Stimulated activated naive B cell treated with anti-CD40 and anti-IgM and Interleukin-4, amounts not matched to agents 10 μg/mL and 1 μg/mL and 100 μg/mL, for 72 hours (primary cell): ENCODE measurements at regions not wholly inside any gene's neighbourhood (a gene's known extent, or its start where the extent isn't known, plus 50 kb on each side); places are given as distances from the start of the nearest gene placed in this dataset.

Experiments used
- ATAC-seq, 2 donors: fragments of 150-1000 bp; cut with Tn5 transposase; replicated peaks; 2 replicates each; pipeline ENCODE4 v1.10.0; 2021; ENCODE audit warnings: moderate library complexity in 1 of 2
- DNase-seq: peaks from one replicate; pipeline ENCODE4 v3.0.0; 2021
- H3K27ac Mint-ChIP-seq: one replicate; pipeline ENCODE4 v1.8.0; 2022; ENCODE audit warnings: mild to moderate bottlenecking, mixed read lengths
- H3K27me3 Mint-ChIP-seq, 2 donors: one replicate each; pipeline ENCODE4 v1.8.0; 2022; ENCODE audit warnings: mixed read lengths in 2 of 2
- H3K36me3 Mint-ChIP-seq, 2 donors: one replicate each; pipeline ENCODE4 v1.8.0; 2022; ENCODE audit warnings: mixed read lengths in 2 of 2, mild to moderate bottlenecking in 1 of 2
- H3K4me1 Mint-ChIP-seq, 2 donors: one replicate each; pipeline ENCODE4 v1.8.0; 2022; ENCODE audit warnings: mixed read lengths in 2 of 2, mild to moderate bottlenecking in 1 of 2
- H3K4me3 Mint-ChIP-seq, 2 donors: one replicate each; pipeline ENCODE4 v1.8.0; 2022; ENCODE audit warnings: mild to moderate bottlenecking in 2 of 2, mixed read lengths in 2 of 2, moderate library complexity in 1 of 2
- H3K9me3 Mint-ChIP-seq, 2 donors: one replicate each; pipeline ENCODE4 v1.8.0; 2022; ENCODE audit warnings: mixed read lengths in 2 of 2, mild to moderate bottlenecking in 1 of 2

- H3K4me1 Mint-ChIP-seq: no peaks in the 10 kb centered on the region
- DNase-seq (peak; percentile 2), ATAC-seq (peak; percentile 76 to 77)
Measured at GRCh38 chr18:71707985-71708500, 836.1 kb downstream of the CBLN2 start.

GRCh38 chr18:71707400-71707799 is 836.7 kb downstream of the CBLN2 start:
- H3K9me3 Mint-ChIP-seq: peaks cover 3% of the 10 kb centered on the region in 2 donors
- no peak overlapping the region for H3K27ac Mint-ChIP-seq
- ATAC-seq: peak; percentile 84 to 92

More at GRCh38 chr18:71707985-71708500, 836.1 kb downstream of the CBLN2 start:
- H3K9me3 Mint-ChIP-seq: peaks cover 3% of the 10 kb centered on the region in 2 donors
- H3K27me3 Mint-ChIP-seq: no peaks in the 10 kb centered on the region
- no peaks in the 10 kb centered on the region for H3K36me3 Mint-ChIP-seq
- H3K4me3 Mint-ChIP-seq: no peak overlapping the region
- no peak overlapping the region for H3K27ac Mint-ChIP-seq

GRCh38 chr18:71689416-71690160 is 854.6 kb downstream of the CBLN2 start:
- no peaks in the 10 kb centered on the region for H3K4me1 Mint-ChIP-seq
- no peak overlapping the region for H3K27ac Mint-ChIP-seq
- no peaks in the 10 kb centered on the region for H3K9me3 Mint-ChIP-seq
- no peak overlapping the region for H3K4me3 Mint-ChIP-seq
- no peaks in the 10 kb centered on the region for H3K36me3 Mint-ChIP-seq
- no peak for DNase-seq
- H3K27me3 Mint-ChIP-seq: no peaks in the 10 kb centered on the region
- no peak for ATAC-seq

More at GRCh38 chr18:71707400-71707799, 836.7 kb downstream of the CBLN2 start:
- peak; percentile 1 for DNase-seq
- no peaks in the 10 kb centered on the region for H3K4me1 Mint-ChIP-seq
- H3K4me3 Mint-ChIP-seq: no peak overlapping the region
- H3K36me3 Mint-ChIP-seq: no peaks in the 10 kb centered on the region
- no peaks in the 10 kb centered on the region for H3K27me3 Mint-ChIP-seq

GRCh38 chr18:71682591-71682990 is 861.6 kb downstream of the CBLN2 start:
- H3K27ac Mint-ChIP-seq: no peak overlapping the region
- H3K4me1 Mint-ChIP-seq: no peaks in the 10 kb centered on the region
- H3K9me3 Mint-ChIP-seq: peaks cover 7 to 10% of the 10 kb centered on the region in 2 donors
- H3K27me3 Mint-ChIP-seq: no peaks in the 10 kb centered on the region
- no peak for DNase-seq
- ATAC-seq: no peak
- H3K4me3 Mint-ChIP-seq: no peak overlapping the region
- H3K36me3 Mint-ChIP-seq: no peaks in the 10 kb centered on the region

GRCh38 chr18:71678144-71678543 is 866.0 kb downstream of the CBLN2 start:
- Mint-ChIP-seq H3K36me3 (no peaks in the 10 kb centered on the region), H3K27ac (no peak overlapping the region), H3K27me3 (no peaks in the 10 kb centered on the region), H3K4me3 (no peak overlapping the region), H3K9me3 (peaks cover 7 to 8% of the 10 kb centered on the region in 2 donors), H3K4me1 (no peaks in the 10 kb centered on the region)
- ATAC-seq (no peak), DNase-seq (no peak)

GRCh38 chr18:71673954-71674353 is 870.2 kb downstream of the CBLN2 start:
- H3K27ac Mint-ChIP-seq: no peak overlapping the region
- H3K9me3 Mint-ChIP-seq: peaks cover 3 to 7% of the 10 kb centered on the region in 2 donors
- DNase-seq (no peak), ATAC-seq (peak in 1 of 2 donors; percentile 25)
- no peaks in the 10 kb centered on the region for H3K27me3 Mint-ChIP-seq
- no peak overlapping the region for H3K4me3 Mint-ChIP-seq
- no peaks in the 10 kb centered on the region for H3K4me1 Mint-ChIP-seq
- H3K36me3 Mint-ChIP-seq: no peaks in the 10 kb centered on the region

- H3K27ac Mint-ChIP-seq: no peak overlapping the region
- H3K36me3 Mint-ChIP-seq: no peaks in the 10 kb centered on the region
- peak in 1 of 2 donors; percentile 31 for ATAC-seq
Measured at GRCh38 chr18:71673498-71673897, 870.6 kb downstream of the CBLN2 start.

GRCh38 chr18:71666481-71666880 is 877.7 kb downstream of the CBLN2 start:
- H3K27ac Mint-ChIP-seq: no peak overlapping the region
- H3K4me3 Mint-ChIP-seq: no peak overlapping the region
- no peaks in the 10 kb centered on the region for H3K4me1 Mint-ChIP-seq
- DNase-seq (no peak), ATAC-seq (no peak)
- no peaks in the 10 kb centered on the region for H3K36me3 Mint-ChIP-seq
- H3K9me3 Mint-ChIP-seq: no peaks in the 10 kb centered on the region
- H3K27me3 Mint-ChIP-seq: no peaks in the 10 kb centered on the region

More at GRCh38 chr18:71673498-71673897, 870.6 kb downstream of the CBLN2 start:
- Mint-ChIP-seq H3K9me3 (peaks cover 3 to 7% of the 10 kb centered on the region in 2 donors), H3K27me3 (no peaks in the 10 kb centered on the region), H3K4me3 (no peak overlapping the region), H3K4me1 (no peaks in the 10 kb centered on the region)
- no peak for DNase-seq

- DNase-seq (no peak), ATAC-seq (no peak)
- Mint-ChIP-seq H3K4me3 (no peak overlapping the region), H3K27me3 (no peaks in the 10 kb centered on the region), H3K27ac (no peak overlapping the region), H3K4me1 (no peaks in the 10 kb centered on the region), H3K36me3 (no peaks in the 10 kb centered on the region), H3K9me3 (peaks cover 0 to 4% of the 10 kb centered on the region in 2 donors)
Measured at GRCh38 chr18:71665131-71665530, 879.0 kb downstream of the CBLN2 start.

GRCh38 chr18:71643822-71644221 is 900.3 kb downstream of the CBLN2 start:
- DNase-seq (no peak), ATAC-seq (no peak)
- H3K27me3 Mint-ChIP-seq: no peaks in the 10 kb centered on the region
- H3K36me3 Mint-ChIP-seq: no peaks in the 10 kb centered on the region
- no peak overlapping the region for H3K27ac Mint-ChIP-seq
- peaks cover 0 to 7% of the 10 kb centered on the region in 2 donors for H3K9me3 Mint-ChIP-seq
- H3K4me3 Mint-ChIP-seq: no peak overlapping the region
- H3K4me1 Mint-ChIP-seq: peaks cover 0 to 1% of the 10 kb centered on the region in 2 donors

- Mint-ChIP-seq H3K27me3 (no peaks in the 10 kb centered on the region), H3K36me3 (no peaks in the 10 kb centered on the region), H3K4me1 (no peaks in the 10 kb centered on the region), H3K27ac (no peak overlapping the region), H3K4me3 (no peak overlapping the region), H3K9me3 (no peaks in the 10 kb centered on the region)
- DNase-seq (no peak), ATAC-seq (no peak)
Measured at GRCh38 chr18:71630696-71631095, 913.4 kb downstream of the CBLN2 start.

GRCh38 chr18:71625556-71626090 is 918.5 kb downstream of the CBLN2 start:
- ATAC-seq: no peak

GRCh38 chr18:71598374-71598773 is 945.8 kb downstream of the CBLN2 start:
- no peak overlapping the region for H3K27ac Mint-ChIP-seq
- H3K27me3 Mint-ChIP-seq: no peaks in the 10 kb centered on the region
- no peaks in the 10 kb centered on the region for H3K4me1 Mint-ChIP-seq
- DNase-seq: no peak
- no peak for ATAC-seq
- H3K9me3 Mint-ChIP-seq: peaks cover 2 to 4% of the 10 kb centered on the region in 2 donors
- no peaks in the 10 kb centered on the region for H3K36me3 Mint-ChIP-seq
- H3K4me3 Mint-ChIP-seq: no peak overlapping the region

More at GRCh38 chr18:71625556-71626090, 918.5 kb downstream of the CBLN2 start:
- Mint-ChIP-seq H3K9me3 (no peaks in the 10 kb centered on the region), H3K27ac (no peak overlapping the region), H3K4me3 (no peak overlapping the region), H3K27me3 (no peaks in the 10 kb centered on the region), H3K36me3 (no peaks in the 10 kb centered on the region), H3K4me1 (no peaks in the 10 kb centered on the region)
- DNase-seq: no peak

- ATAC-seq: no peak
- Mint-ChIP-seq H3K4me3 (no peak overlapping the region), H3K27ac (no peak overlapping the region), H3K27me3 (no peaks in the 10 kb centered on the region), H3K4me1 (no peaks in the 10 kb centered on the region), H3K9me3 (peaks cover 2 to 4% of the 10 kb centered on the region in 2 donors), H3K36me3 (no peaks in the 10 kb centered on the region)
- DNase-seq: no peak
Measured at GRCh38 chr18:71597219-71597618, 946.9 kb downstream of the CBLN2 start.

- H3K9me3 Mint-ChIP-seq: peaks cover 0 to 3% of the 10 kb centered on the region in 2 donors
- DNase-seq: no peak
Measured at GRCh38 chr18:71583252-71583651, 960.9 kb downstream of the CBLN2 start.

More at GRCh38 chr18:71583252-71583651, 960.9 kb downstream of the CBLN2 start:
- H3K4me3 Mint-ChIP-seq: no peak overlapping the region
- H3K4me1 Mint-ChIP-seq: no peaks in the 10 kb centered on the region
- H3K36me3 Mint-ChIP-seq: no peaks in the 10 kb centered on the region
- H3K27me3 Mint-ChIP-seq: no peaks in the 10 kb centered on the region
- no peak for ATAC-seq
- H3K27ac Mint-ChIP-seq: no peak overlapping the region
